Astrocyte (in vitro differentiated cells and primary cell): ENCODE measurements at regions not wholly inside any gene's neighbourhood (a gene's known extent, or its start where the extent isn't known, plus 50 kb on each side); places are given as distances from the start of the nearest gene placed in this dataset.

Source experiments
- DNase-seq: peaks from one replicate; pipeline ENCODE4 v3.0.0-alpha.2; 2010; ENCODE audit warnings: low read depth
- FAIRE-seq: peaks from 2 replicates; lab custom pipeline; 2011; peaks lifted over from hg19 to GRCh38; lab: Jason Lieb, UNC
- H2AFZ ChIP-seq: 2 replicates; pipeline ENCODE4 v1.6.0; 2012; ENCODE audit warnings: low read depth, low read length, inconsistent platforms
- H3K27ac ChIP-seq: 2 replicates; pipeline ENCODE4 v1.5.1; 2011; ENCODE audit warnings: low read depth, low read length, inconsistent platforms
- H3K27me3 ChIP-seq: 2 replicates; pipeline ENCODE4 v1.6.0; 2011; ENCODE audit warnings: low read length, inconsistent platforms; ENCODE audit not compliant: insufficient read depth
- H3K36me3 ChIP-seq: 2 replicates; pipeline ENCODE4 v1.5.1; 2011; ENCODE audit warnings: low read length, inconsistent platforms; ENCODE audit not compliant: insufficient read depth
- H3K4me1 ChIP-seq: 2 replicates; pipeline ENCODE4 v1.5.1; 2011; ENCODE audit warnings: low read length, inconsistent platforms; ENCODE audit not compliant: insufficient read depth
- H3K4me2 ChIP-seq: 2 replicates; pipeline ENCODE4 v1.6.0; 2012; ENCODE audit warnings: low read length, inconsistent platforms
- H3K4me3 ChIP-seq: 2 replicates; pipeline ENCODE4 v1.5.1; 2011; ENCODE audit warnings: low read depth, mild to moderate bottlenecking, low read length, inconsistent platforms; ENCODE audit not compliant: insufficient read depth
- H3K79me2 ChIP-seq: 2 replicates; pipeline ENCODE4 v1.6.0; 2012; ENCODE audit warnings: mild to moderate bottlenecking, low read length, inconsistent platforms; ENCODE audit not compliant: insufficient read depth
- H3K9ac ChIP-seq: 2 replicates; pipeline ENCODE4 v1.6.0; 2012; ENCODE audit warnings: mild to moderate bottlenecking, low read length, inconsistent platforms
- H3K9me3 ChIP-seq: 2 replicates; pipeline ENCODE4 v1.5.1; 2012; ENCODE audit warnings: low read depth, mild to moderate bottlenecking, low read length, inconsistent platforms; ENCODE audit not compliant: insufficient read depth
- H4K20me1 ChIP-seq: 2 replicates; pipeline ENCODE4 v1.6.0; 2012; ENCODE audit warnings: low read length, inconsistent platforms; ENCODE audit not compliant: insufficient read depth
- H3K27ac Mint-ChIP-seq: one replicate; pipeline ENCODE4 v1.8.0; 2021; ENCODE audit warnings: mild to moderate bottlenecking, mixed read lengths; ENCODE audit not compliant: unreplicated experiment
- H3K27me3 Mint-ChIP-seq: one replicate; pipeline ENCODE4 v1.8.0; 2021; ENCODE audit warnings: low read depth, mixed read lengths; ENCODE audit not compliant: unreplicated experiment
- H3K36me3 Mint-ChIP-seq: one replicate; pipeline ENCODE4 v1.8.0; 2021; ENCODE audit warnings: low read depth, mixed read lengths; ENCODE audit not compliant: unreplicated experiment
- H3K4me1 Mint-ChIP-seq: one replicate; pipeline ENCODE4 v1.8.0; 2021; ENCODE audit warnings: low read depth, mixed read lengths; ENCODE audit not compliant: unreplicated experiment
- H3K4me3 Mint-ChIP-seq: one replicate; pipeline ENCODE4 v1.8.0; 2021; ENCODE audit warnings: mild to moderate bottlenecking, moderate library complexity, mixed read lengths; ENCODE audit not compliant: unreplicated experiment
- H3K9me3 Mint-ChIP-seq: one replicate; pipeline ENCODE4 v1.8.0; 2021; ENCODE audit warnings: mild to moderate bottlenecking, mixed read lengths; ENCODE audit not compliant: unreplicated experiment
- EZH2 ChIP-seq: IDR thresholded peaks from 2 replicates; pipeline ENCODE4 v1.6.1; 2012; ENCODE audit warnings: mild to moderate bottlenecking, low read length, inconsistent platforms; ENCODE audit not compliant: insufficient read depth
- TF ChIP-seq, protein P1 (sequence below): IDR thresholded peaks from 2 replicates; pipeline ENCODE4 v1.5.1; 2011; ENCODE audit warnings: low read depth, mild to moderate bottlenecking, inconsistent platforms, low read length, moderate library complexity; ENCODE audit not compliant: insufficient read depth

DNA sequence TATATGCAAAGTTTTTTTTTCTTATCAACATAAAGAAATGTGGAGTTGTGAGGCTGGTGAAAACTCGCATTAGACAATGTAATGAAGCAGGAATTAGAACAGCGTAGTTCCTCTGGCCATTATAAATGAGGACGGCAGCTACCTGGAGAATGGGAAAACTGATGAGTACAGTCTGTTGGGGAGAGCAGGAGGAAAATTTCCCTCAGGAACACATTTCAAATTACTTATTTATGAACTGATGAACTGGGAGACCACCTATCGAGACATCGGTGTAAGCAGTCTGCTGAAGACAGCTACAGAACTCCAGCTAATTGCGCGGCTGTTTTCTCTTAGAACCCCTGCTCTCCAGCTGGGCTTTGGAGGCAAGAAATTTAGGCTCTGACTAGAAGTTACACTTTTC, 343.9 kb upstream of the CLINT1 start:
- Histone ChIP-seq H3K27ac (no peak overlapping the region), H3K79me2 (no peaks in the 10 kb centered on the region), H3K27me3 (no peaks in the 10 kb centered on the region), H3K4me3 (no peak overlapping the region), H3K9me3 (no peaks in the 10 kb centered on the region), H3K4me2 (no peak overlapping the region), H3K4me1 (no peaks in the 10 kb centered on the region), H2AFZ (no peak overlapping the region), H3K9ac (no peak overlapping the region), H4K20me1 (no peaks in the 10 kb centered on the region), H3K36me3 (no peaks in the 10 kb centered on the region)
- TF ChIP-seq EZH2 = no peak
- TF ChIP-seq, protein P1, sequence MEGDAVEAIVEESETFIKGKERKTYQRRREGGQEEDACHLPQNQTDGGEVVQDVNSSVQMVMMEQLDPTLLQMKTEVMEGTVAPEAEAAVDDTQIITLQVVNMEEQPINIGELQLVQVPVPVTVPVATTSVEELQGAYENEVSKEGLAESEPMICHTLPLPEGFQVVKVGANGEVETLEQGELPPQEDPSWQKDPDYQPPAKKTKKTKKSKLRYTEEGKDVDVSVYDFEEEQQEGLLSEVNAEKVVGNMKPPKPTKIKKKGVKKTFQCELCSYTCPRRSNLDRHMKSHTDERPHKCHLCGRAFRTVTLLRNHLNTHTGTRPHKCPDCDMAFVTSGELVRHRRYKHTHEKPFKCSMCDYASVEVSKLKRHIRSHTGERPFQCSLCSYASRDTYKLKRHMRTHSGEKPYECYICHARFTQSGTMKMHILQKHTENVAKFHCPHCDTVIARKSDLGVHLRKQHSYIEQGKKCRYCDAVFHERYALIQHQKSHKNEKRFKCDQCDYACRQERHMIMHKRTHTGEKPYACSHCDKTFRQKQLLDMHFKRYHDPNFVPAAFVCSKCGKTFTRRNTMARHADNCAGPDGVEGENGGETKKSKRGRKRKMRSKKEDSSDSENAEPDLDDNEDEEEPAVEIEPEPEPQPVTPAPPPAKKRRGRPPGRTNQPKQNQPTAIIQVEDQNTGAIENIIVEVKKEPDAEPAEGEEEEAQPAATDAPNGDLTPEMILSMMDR = no peak
- DNase-seq (no peak), FAIRE-seq (no peak)
- H3K27ac Mint-ChIP-seq = no peak overlapping the region
- H3K27me3 Mint-ChIP-seq = peaks cover 10% of the 10 kb centered on the region
- no peaks in the 10 kb centered on the region for H3K9me3 Mint-ChIP-seq
- no peak overlapping the region for H3K4me3 Mint-ChIP-seq
- peaks cover 2% of the 10 kb centered on the region for H3K36me3 Mint-ChIP-seq
- no peaks in the 10 kb centered on the region for H3K4me1 Mint-ChIP-seq

DNA sequence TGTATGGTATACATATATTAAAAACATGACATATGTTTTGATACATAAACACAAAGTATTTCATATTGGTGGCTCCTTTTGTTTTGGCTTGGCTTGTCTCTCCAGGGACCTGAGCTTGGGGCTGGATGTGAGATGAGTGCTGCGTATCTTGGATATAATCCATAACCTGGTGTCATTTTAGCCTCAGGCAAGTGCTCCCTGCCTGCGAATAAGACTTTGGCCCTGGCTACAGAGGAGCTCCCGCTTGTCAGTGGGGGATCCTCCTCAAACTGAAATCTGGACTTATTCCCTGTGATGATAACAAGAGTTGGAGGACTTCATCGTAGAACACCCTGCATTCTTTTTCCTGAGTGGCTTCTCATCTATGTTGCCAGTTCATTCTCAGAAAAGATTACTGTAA, 341.7 kb upstream of the CLINT1 start:
- DNase-seq = no peak
- FAIRE-seq = no peak
- Histone ChIP-seq H3K36me3 (no peaks in the 10 kb centered on the region), H3K9me3 (no peaks in the 10 kb centered on the region), H3K27me3 (peaks cover 3% of the 10 kb centered on the region), H3K4me1 (no peaks in the 10 kb centered on the region), H3K9ac (no peak overlapping the region), H3K27ac (no peak overlapping the region), H3K4me2 (no peak overlapping the region), H2AFZ (no peak overlapping the region), H3K79me2 (no peaks in the 10 kb centered on the region), H4K20me1 (no peaks in the 10 kb centered on the region), H3K4me3 (no peak overlapping the region)
- H3K36me3 Mint-ChIP-seq = peaks cover 2% of the 10 kb centered on the region
- H3K4me3 Mint-ChIP-seq = no peak overlapping the region
- no peak for TF ChIP-seq EZH2
- peaks cover 11% of the 10 kb centered on the region for H3K27me3 Mint-ChIP-seq
- no peaks in the 10 kb centered on the region for H3K4me1 Mint-ChIP-seq
- no peaks in the 10 kb centered on the region for H3K9me3 Mint-ChIP-seq
- H3K27ac Mint-ChIP-seq = no peak overlapping the region

DNA sequence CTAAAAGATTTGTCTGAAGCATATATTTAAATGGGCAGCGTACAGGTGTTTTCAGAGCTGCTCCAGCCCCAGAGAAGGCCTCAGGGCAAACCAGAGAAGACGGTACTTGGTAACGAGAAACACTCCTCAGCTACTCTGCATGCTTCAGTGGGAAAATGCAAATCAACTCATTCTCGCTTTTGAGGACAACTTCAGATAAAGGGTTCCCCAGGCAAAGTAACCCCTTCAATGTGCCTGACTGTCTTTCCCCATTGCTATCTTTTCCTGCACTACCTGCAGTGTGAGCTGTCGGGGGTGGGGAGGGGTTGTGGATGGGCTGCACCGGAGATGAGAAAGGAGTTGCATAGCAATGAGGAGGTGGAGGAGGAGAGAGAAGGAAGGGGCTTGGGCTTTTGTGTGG, 339.7 kb upstream of the CLINT1 start:
- no peak overlapping the region for H3K9ac ChIP-seq
- H3K4me3 ChIP-seq = no peak overlapping the region
- no peaks in the 10 kb centered on the region for H4K20me1 ChIP-seq
- H2AFZ ChIP-seq = no peak overlapping the region
- H3K9me3 ChIP-seq = no peaks in the 10 kb centered on the region
- no peaks in the 10 kb centered on the region for H3K79me2 ChIP-seq
- H3K4me2 ChIP-seq = no peak overlapping the region
- no peak for TF ChIP-seq EZH2
- TF ChIP-seq, protein P1 = no peak
- peaks cover 11% of the 10 kb centered on the region for H3K27me3 Mint-ChIP-seq
- H3K4me3 Mint-ChIP-seq = no peak overlapping the region
- H3K36me3 Mint-ChIP-seq = peaks cover 2% of the 10 kb centered on the region
- no peak overlapping the region for H3K27ac ChIP-seq
- peaks cover 3% of the 10 kb centered on the region for H3K27me3 ChIP-seq
- DNase-seq (no peak), FAIRE-seq (no peak)
- H3K27ac Mint-ChIP-seq = no peak overlapping the region
- H3K4me1 Mint-ChIP-seq = no peaks in the 10 kb centered on the region
- H3K4me1 ChIP-seq = no peaks in the 10 kb centered on the region
- no peaks in the 10 kb centered on the region for H3K36me3 ChIP-seq
- H3K9me3 Mint-ChIP-seq = no peaks in the 10 kb centered on the region
